Activated CD4-positive, CD25-positive, alpha-beta regulatory T cell treated with anti-CD3 and anti-CD28 coated beads, Interleukin-2, amount 50 U/mL, for 24 hours (primary cell): ENCODE measurements at regions not wholly inside any gene's neighbourhood (a gene's known extent, or its start where the extent isn't known, plus 50 kb on each side); places are given as distances from the start of the nearest gene placed in this dataset.
"Not testable (repeated sequence)": the region's sequence is repeated elsewhere in the genome, so short reads cannot be mapped to it uniquely, and the experiment has no call there.

Experiments used
- ATAC-seq, 2 donors: fragments of 150-1000 bp; cut with Tn5 transposase; one replicate each; pipeline ENCODE4 v1.10.0; 2021; ENCODE audit warnings: mild to moderate bottlenecking in 1 of 2, moderate library complexity in 1 of 2

DNA sequence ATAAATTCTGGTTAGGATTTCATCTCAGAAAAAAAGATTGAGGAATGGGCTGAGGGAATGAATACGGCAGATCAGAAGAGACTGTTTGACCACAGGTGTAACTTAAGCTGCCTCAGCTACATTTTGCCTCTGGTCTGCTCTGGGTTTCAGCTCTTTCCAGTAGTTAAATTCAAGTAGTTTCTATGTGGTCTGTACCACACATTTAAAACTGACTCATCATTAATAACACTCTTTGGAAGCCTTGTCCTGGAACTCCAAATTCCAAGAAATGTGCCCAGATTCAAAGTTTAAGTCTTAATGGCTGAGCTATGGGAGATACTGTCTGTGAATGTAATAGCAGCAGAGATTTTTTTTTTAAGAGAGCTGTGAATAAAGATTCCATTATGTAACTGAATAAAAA is 133.1 kb upstream of the IGSF10 start:
- ATAC-seq = no peak

GRCh38 chr3:151592287-151592686 is 131.4 kb upstream of the IGSF10 start:
- ATAC-seq = no peak

- ATAC-seq = no peak
Observed at GRCh38 chr3:151591441-151591840, 130.6 kb upstream of the IGSF10 start.

- no peak for ATAC-seq
Observed at GRCh38 chr3:151589311-151589710, 128.4 kb upstream of the IGSF10 start.

DNA sequence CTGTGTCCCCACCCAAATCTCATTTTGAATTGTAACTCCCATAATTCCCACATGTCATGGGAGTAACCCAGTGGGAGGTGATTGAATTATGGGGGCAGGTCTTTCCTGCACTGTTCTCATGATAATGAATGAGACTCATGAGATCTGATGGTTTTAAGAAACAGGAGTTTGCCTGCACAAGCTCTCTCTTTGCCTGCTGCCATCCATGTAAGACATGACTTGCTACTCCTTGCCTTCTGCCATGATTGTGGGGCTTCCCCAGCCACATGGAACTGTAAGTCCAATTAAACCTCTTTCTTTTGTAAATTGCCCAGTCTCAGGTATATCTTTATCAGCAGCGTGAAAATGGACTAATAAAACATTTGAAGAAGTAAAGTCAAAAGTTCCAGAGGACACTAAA is 126.8 kb upstream of the IGSF10 start:
- ATAC-seq = not testable (repeated sequence)

DNA sequence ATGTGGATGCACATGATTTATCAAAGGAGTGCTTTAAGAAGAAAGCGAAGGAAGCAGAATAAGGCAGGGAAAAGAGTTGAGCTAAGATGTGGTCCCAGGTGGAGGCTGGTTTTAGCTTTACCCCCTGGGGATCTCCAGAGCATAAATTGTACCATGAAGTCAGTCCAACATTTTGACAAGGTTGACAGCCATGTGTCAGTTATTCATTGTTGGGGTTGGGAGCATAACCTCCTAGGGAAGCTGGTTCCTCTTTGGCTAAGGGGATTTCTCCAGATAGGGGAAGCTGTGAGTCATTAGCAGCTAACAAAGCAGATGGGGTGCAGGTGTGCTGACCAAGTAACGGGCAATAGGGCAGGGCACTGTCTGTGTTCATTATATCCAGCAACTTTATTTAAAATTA is 123.7 kb upstream of the IGSF10 start:
- ATAC-seq = peak in 1 of 2 donors; percentile 20

DNA sequence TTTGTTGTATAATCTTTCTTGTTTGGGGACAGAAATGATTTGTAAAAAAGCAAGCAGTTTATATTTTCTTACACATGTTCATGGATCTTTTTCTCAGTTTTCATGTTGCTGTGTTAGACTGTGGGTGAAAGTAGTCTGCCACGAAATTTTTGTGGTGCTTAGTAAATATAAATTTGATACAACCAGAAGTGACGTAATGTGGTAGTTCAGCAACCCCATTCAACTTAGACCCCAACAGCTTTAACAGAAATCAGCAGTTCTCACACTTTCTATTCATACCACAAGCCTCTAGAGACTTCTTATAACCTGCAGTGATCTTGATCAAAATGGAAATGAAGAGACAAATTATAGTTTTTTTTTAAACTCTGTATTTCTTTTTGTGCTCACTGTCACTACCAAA is 120.2 kb upstream of the IGSF10 start:
- no peak for ATAC-seq

- ATAC-seq = no peak
Observed at GRCh38 chr3:151580591-151580990, 119.7 kb upstream of the IGSF10 start.

GRCh38 chr3:151579571-151580270 is 118.9 kb upstream of the IGSF10 start:
- no peak for ATAC-seq

GRCh38 chr3:151578495-151578894 is 117.6 kb upstream of the IGSF10 start:
- no peak for ATAC-seq

GRCh38 chr3:151576511-151577137 is 115.8 kb upstream of the IGSF10 start:
- ATAC-seq = no peak

GRCh38 chr3:151568184-151568583 is 107.3 kb upstream of the IGSF10 start:
- ATAC-seq = no peak

- ATAC-seq = no peak
Observed at GRCh38 chr3:151567477-151567876, 106.6 kb upstream of the IGSF10 start.

GRCh38 chr3:151564261-151564660 is 103.4 kb upstream of the IGSF10 start:
- no peak for ATAC-seq

GRCh38 chr3:151563305-151563704 is 102.4 kb upstream of the IGSF10 start:
- ATAC-seq = no peak

DNA sequence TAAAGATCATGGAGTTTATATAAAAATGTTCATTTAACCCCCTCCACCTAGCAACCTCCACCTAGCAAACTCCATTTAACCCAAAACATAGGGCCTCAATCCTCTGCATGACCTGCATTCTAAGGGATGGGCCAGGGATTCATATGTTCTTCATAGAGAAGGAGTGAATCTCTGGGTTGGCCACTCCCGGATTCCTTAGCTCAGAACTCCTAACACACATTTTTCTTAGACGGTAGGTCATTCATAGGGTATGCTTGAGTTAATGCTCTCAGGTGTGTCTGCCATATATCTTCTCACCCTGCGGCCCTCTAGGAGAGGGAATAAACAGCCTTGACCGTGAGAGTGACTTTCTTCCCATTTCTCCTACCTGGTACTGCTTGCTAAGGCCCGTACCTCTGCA is 102.0 kb upstream of the IGSF10 start:
- ATAC-seq = no peak

GRCh38 chr3:151561878-151562277 is 101.0 kb upstream of the IGSF10 start:
- no peak for ATAC-seq

- no peak for ATAC-seq
Observed at GRCh38 chr3:151560738-151561137, 99.9 kb upstream of the IGSF10 start.

DNA sequence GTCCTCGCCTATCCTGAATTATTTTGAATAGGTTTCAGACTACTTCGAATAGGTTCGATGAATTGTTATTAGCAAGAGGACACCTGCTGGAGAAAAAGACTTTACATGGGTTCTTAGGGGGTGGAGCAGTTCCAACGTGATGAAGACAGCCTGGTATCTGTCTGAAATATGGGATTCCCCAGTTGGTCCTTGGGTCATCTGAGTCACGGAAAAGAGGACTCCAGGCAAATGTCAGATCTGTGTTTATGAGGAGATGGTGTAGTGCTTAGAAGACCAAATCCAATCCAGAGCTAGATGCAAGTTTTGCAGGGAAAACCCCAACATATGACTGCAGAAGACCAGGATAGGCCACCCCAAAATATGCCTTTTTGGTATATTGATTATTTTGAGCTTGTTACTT is 98.9 kb upstream of the IGSF10 start:
- ATAC-seq = no peak

- no peak for ATAC-seq
Observed at GRCh38 chr3:151558661-151559060, 97.8 kb upstream of the IGSF10 start.

GRCh38 chr3:151557068-151557840 is 96.4 kb upstream of the IGSF10 start:
- ATAC-seq = no peak

- ATAC-seq = no peak
Observed at GRCh38 chr3:151556596-151556995, 95.7 kb upstream of the IGSF10 start.

DNA sequence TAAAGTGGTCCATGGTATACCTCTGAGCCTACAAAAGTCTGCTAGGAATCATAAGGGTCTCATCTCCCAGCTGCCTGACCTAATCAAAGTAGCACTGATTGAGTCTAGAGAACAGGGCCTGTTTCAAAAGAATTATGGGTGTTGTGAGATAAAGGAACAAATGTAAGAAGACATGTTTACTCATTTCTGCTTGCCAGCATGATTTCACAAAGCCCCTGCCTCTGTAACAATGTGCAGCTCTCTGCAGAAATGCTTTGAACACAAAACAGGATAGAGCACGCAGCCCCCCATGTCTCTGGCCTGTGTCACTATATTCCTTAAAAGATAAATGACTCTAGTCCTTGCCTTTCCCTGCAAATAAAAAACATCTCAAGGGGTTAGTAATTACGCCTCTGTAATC is 94.7 kb upstream of the IGSF10 start:
- no peak for ATAC-seq

DNA sequence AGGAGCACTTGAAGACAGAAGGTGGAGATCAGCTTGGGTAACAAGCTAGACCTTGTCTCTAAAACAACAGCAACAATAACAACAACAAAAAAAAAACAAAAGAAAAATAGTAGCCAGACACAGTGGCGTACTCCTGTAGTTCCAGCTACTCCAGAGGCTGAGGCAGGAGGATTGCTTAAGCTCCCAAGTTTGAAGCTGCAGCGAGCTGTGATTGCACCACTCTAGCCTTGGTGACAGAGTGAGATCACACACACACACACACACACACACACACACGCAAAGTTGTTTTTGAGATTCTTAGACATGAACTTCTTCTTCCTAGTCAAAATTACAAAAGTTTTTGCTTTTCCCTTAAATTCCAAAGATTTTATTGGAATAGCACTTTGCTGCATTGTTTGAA is 93.0 kb upstream of the IGSF10 start:
- no peak for ATAC-seq
